Psoas muscle (tissue), 7 donors: ENCODE measurements at regions not wholly inside any gene's neighbourhood (a gene's known extent, or its start where the extent isn't known, plus 50 kb on each side); places are given as distances from the start of the nearest gene placed in this dataset.

Experiments used
- ATAC-seq, 4 donors: fragments of 200-7000 bp; cut with Tn5 transposase; one replicate each; pipeline ENCODE4 v1.9.1; 2020; ENCODE audit warnings: moderate library complexity in 3 of 4, mild to moderate bottlenecking in 2 of 4
- DNase-seq, 2 donors: peaks; one replicate each; pipeline ENCODE4 v3.0.0-alpha.2; 2020
- H3K27ac ChIP-seq: fragments of 200-600 bp; one replicate; pipeline ENCODE4 v1.8.0; 2022
- H3K27me3 ChIP-seq, 3 donors: fragments of 200-600 bp in 1 of 3; one replicate each; pipeline versions ENCODE4 v1.6.1 to v1.8.0; 2013 to 2022; ENCODE audit warnings: low read length in 2 of 3, mild to moderate bottlenecking in 2 of 3, moderate library complexity in 1 of 3; ENCODE audit not compliant: insufficient read depth in 3 of 3
- H3K36me3 ChIP-seq, 2 donors: fragments of 200-600 bp in 1 of 2; one replicate each; pipeline versions ENCODE4 v1.6.1 to v1.8.0; 2013 to 2022; ENCODE audit warnings: low read depth in 1 of 2, mild to moderate bottlenecking in 1 of 2, moderate library complexity in 1 of 2; ENCODE audit not compliant: insufficient read depth in 1 of 2
- H3K4me1 ChIP-seq: fragments of 200-600 bp; one replicate; pipeline ENCODE4 v1.8.0; 2022
- H3K4me3 ChIP-seq: fragments of 200-600 bp; one replicate; pipeline ENCODE4 v1.8.0; 2022; ENCODE audit warnings: mild to moderate bottlenecking
- H3K9me3 ChIP-seq: fragments of 200-600 bp; one replicate; pipeline ENCODE4 v1.8.0; 2022
- WGBS, 3 donors: extraction: QIAGEN DNeasy Blood & Tissue Kit; methylation state at CpG; one replicate each; pipeline versions ENCODE4 v1.1.6 to v1.1.7; 2013; 5-methylcytosine and 5-hydroxymethylcytosine counted together
- intact Hi-C, 2 donors: fragments of 100-400 bp; cut with DNase I; formaldehyde crosslinking; loops; one replicate each; pipeline versions ENCODE4 v1.11.0 to v1.14.2; 2022
- TF ChIP-seq, protein P1 (sequence below): fragments of 200-600 bp; IDR thresholded peaks from one replicate; pipeline ENCODE4 v1.8.0; 2022; ENCODE audit warnings: antibody characterized with exemption
- donor health status: healthy with polysubstance abuse.
- donor health status: DM: no; HTN: no; CAD: no; lungs with moderate emphysema.
- donor health status: Bipolar disorder and iron deficiency.
- donor health status: healthy.
- donor health status: DM: yes; HTN: yes; CAD: no.
- donor health status: DM: no; HTN: no; CAD: no.
- donor health status: DM: yes; HTN: yes; CAD: no.

DNA sequence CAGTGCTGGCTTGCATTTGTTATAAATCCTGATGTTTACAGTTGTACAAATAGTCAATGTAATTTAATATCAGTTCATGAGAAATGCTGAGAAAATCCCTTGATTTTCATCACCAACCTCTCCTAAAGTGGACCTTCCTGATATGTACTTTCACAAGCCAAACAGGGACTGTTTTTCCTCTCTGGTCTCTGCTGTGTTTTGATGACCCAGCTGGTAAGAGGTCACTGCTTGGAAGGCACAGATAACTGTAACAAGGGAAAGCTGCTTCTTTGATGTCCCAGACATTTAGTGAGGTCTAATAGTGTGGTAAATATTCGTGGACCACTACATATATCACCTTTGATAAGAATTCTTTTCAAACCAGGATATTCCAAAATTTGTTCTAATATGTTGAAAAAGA is 68.7 kb upstream of the HAPLN1 start:
- TF ChIP-seq, protein P1, sequence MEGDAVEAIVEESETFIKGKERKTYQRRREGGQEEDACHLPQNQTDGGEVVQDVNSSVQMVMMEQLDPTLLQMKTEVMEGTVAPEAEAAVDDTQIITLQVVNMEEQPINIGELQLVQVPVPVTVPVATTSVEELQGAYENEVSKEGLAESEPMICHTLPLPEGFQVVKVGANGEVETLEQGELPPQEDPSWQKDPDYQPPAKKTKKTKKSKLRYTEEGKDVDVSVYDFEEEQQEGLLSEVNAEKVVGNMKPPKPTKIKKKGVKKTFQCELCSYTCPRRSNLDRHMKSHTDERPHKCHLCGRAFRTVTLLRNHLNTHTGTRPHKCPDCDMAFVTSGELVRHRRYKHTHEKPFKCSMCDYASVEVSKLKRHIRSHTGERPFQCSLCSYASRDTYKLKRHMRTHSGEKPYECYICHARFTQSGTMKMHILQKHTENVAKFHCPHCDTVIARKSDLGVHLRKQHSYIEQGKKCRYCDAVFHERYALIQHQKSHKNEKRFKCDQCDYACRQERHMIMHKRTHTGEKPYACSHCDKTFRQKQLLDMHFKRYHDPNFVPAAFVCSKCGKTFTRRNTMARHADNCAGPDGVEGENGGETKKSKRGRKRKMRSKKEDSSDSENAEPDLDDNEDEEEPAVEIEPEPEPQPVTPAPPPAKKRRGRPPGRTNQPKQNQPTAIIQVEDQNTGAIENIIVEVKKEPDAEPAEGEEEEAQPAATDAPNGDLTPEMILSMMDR: no peak
- 4 to 12% (median 11%) methylated on average over 1 of the region's 1 CpG for WGBS, 3 donors
- no peak overlapping the region for H3K27ac ChIP-seq
- ATAC-seq (no peak), DNase-seq (no peak)
- H3K4me3 ChIP-seq: no peak overlapping the region
- no peaks in the 10 kb centered on the region for H3K27me3 ChIP-seq
- no peaks in the 10 kb centered on the region for H3K4me1 ChIP-seq
- no peaks in the 10 kb centered on the region for H3K36me3 ChIP-seq
- intact Hi-C loops: no loop called here
- no peaks in the 10 kb centered on the region for H3K9me3 ChIP-seq

DNA sequence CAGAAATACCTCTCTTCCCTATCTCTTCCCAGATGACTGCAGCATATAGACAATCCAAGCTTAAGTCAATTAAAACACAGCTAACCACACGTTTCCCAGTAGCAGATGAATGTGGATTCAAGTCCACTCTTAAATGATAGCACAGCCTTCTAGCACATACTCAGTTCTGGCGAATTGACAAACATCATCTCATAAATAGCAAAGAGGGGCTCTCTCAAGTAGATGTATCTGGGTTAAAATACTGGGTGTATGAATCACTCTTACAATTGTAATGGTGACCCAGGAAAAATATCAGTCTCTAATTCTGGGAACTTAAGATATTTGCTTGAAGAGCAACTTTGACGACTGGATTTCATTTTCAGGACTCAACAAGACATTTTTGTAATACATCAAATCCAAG is 67.0 kb upstream of the HAPLN1 start:
- no peaks in the 10 kb centered on the region for H3K4me1 ChIP-seq
- TF ChIP-seq, protein P1: no peak
- no peak for ATAC-seq
- no peak overlapping the region for H3K4me3 ChIP-seq
- H3K27me3 ChIP-seq: no peaks in the 10 kb centered on the region
- DNase-seq: no peak
- intact Hi-C loops: no loop called here
- no peaks in the 10 kb centered on the region for H3K9me3 ChIP-seq
- WGBS, 3 donors: 66 to 75% (median 67%) methylated on average over 3 of the region's 3 CpGs
- no peak overlapping the region for H3K27ac ChIP-seq
- H3K36me3 ChIP-seq: no peaks in the 10 kb centered on the region

DNA sequence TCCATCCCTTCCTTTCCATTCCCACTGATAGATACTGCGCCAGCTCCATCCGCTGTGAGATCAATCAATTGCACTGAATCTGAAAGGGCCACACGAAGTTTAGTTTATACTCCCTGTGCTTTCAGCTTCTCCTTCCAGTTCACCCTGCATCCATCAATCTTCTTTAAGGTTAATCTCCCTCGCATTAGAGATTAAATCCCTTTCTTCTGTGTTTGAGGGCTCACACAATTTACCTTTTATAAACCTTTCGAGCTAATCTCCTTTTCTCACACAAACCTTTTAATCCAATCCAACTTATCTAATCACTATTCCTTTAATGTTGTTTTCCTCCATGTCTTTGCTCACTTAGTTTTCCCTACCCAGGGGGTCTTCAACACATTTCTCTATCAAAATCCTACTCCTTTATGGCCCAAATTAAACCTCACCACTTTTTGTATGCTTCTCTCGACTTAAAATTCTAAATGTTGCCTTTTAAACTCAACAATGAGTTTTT is 64.6 kb upstream of the HAPLN1 start:
- TF ChIP-seq, protein P1: no peak
- Histone ChIP-seq H3K4me3 (no peak overlapping the region), H3K36me3 (no peaks in the 10 kb centered on the region), H3K27ac (no peak overlapping the region), H3K9me3 (no peaks in the 10 kb centered on the region), H3K27me3 (no peaks in the 10 kb centered on the region), H3K4me1 (no peaks in the 10 kb centered on the region)
- intact Hi-C loops: no loop called here
- ATAC-seq: no peak
- 66 to 79% (median 71%) methylated on average over 6 of the region's 6 CpGs for WGBS, 3 donors
- DNase-seq: no peak

DNA sequence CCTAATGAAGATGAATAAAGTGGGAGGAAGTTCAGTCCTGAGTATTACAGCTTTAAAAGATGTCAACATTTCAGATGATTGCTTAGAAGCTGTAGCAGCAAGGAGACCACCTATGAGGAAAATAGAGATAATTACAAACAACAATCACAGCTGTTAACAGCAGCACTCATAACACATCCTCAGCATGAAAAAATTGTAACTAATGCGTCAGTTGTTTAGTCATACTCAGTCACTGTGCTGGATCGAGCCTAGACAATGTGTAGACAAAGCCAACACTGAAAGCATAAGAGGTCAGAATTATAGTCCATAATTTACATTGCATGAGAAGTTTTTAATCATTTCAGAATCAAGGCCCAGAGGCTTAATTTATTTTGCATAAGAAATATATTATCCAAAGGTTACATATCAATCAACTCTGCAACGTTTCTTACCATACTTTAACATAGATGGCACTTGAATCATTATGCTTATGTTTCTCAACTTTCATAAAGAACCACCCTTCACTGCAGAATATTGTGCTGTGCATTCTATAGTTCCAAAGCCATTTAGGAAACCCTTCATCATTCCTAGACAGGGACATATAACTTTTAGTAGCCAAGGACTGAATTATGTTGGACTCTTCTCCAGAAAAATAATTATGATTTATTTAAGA is 60.2 kb upstream of the HAPLN1 start:
- Histone ChIP-seq H3K9me3 (no peaks in the 10 kb centered on the region), H3K4me1 (no peaks in the 10 kb centered on the region), H3K27ac (no peak overlapping the region), H3K4me3 (no peak overlapping the region), H3K27me3 (no peaks in the 10 kb centered on the region), H3K36me3 (no peaks in the 10 kb centered on the region)
- DNase-seq (no peak), ATAC-seq (no peak)
- TF ChIP-seq, protein P1: no peak
- intact Hi-C loops: no loop called here
- 55 to 63% (median 57%) methylated on average over 3 of the region's 3 CpGs for WGBS, 3 donors

DNA sequence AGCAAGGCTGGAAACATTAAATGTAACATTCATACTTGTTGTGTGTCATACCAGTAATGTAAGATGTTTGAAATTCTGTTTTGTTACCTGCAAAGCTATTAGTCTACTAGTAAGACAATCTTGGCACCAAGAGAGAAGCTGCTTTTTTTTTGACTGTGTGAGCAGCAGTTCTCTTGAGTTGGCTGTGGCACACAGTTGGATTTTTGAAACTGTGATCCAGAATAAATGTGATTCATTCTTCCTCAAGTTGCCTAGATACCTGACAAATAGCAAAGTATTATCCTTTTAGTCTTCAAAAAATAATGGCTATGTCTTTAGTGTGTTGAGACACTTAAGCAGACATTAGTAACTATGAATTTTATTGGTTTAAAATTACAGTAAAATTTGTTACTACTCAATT is 57.2 kb upstream of the HAPLN1 start:
- DNase-seq: no peak
- H3K4me1 ChIP-seq: no peaks in the 10 kb centered on the region
- H3K27me3 ChIP-seq: no peaks in the 10 kb centered on the region
- no peak for ATAC-seq
- H3K4me3 ChIP-seq: no peak overlapping the region
- H3K27ac ChIP-seq: no peak overlapping the region
- TF ChIP-seq, protein P1: no peak
- no peaks in the 10 kb centered on the region for H3K36me3 ChIP-seq
- intact Hi-C loops: no loop called here
- H3K9me3 ChIP-seq: no peaks in the 10 kb centered on the region
